ENCODE measurements at regions not wholly inside any gene's neighbourhood (a gene's known extent, or its start where the extent isn't known, plus 50 kb on each side); places are given as distances from the start of the nearest gene placed in this dataset.

DNA sequence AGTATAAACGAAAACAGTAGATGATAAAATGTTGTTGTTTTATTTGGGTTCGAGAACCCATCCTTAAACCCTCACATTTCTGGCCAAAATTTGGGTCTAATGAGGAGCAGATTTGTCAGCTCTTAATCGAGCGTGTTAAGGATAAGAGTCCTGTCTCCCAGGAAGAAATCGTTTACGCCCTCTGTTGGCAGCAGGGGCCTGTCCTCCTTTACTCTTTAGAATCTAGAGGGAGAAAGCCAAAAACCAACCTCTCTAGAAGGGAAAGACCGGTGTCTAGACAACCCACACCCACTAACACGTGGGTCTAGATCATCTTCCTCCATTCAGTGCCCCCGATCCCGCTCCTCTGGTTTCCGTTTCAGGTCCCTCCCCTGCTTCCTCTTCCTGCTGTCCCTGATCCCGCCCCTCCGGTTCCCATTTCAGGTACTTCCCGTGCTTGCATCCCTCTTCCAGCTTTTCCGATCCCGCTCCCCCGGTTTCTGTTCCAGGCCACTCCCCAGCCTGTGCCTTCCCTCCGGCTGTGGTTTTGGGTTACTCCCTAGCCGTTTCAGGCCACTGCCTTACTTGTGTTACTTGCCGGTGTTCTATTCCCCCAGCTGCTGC, 339.1 kb downstream of the PAPSS1 start:
- TF ChIP-seq, protein P1, sequence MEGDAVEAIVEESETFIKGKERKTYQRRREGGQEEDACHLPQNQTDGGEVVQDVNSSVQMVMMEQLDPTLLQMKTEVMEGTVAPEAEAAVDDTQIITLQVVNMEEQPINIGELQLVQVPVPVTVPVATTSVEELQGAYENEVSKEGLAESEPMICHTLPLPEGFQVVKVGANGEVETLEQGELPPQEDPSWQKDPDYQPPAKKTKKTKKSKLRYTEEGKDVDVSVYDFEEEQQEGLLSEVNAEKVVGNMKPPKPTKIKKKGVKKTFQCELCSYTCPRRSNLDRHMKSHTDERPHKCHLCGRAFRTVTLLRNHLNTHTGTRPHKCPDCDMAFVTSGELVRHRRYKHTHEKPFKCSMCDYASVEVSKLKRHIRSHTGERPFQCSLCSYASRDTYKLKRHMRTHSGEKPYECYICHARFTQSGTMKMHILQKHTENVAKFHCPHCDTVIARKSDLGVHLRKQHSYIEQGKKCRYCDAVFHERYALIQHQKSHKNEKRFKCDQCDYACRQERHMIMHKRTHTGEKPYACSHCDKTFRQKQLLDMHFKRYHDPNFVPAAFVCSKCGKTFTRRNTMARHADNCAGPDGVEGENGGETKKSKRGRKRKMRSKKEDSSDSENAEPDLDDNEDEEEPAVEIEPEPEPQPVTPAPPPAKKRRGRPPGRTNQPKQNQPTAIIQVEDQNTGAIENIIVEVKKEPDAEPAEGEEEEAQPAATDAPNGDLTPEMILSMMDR (IDR thresholded peaks at IDR 0.05), result no peak
- TF ChIP-seq POLR2A (IDR thresholded peaks at IDR 0.05) (no peak), POLR2AphosphoS5 (IDR thresholded peaks at IDR 0.05; ENCODE audit: insufficient read depth in 1 of 2, low read depth in 1 of 2) (no peak)
